ENCODE measurements at regions not wholly inside any gene's neighbourhood (a gene's known extent, or its start where the extent isn't known, plus 50 kb on each side); places are given as distances from the start of the nearest gene placed in this dataset.

DNA sequence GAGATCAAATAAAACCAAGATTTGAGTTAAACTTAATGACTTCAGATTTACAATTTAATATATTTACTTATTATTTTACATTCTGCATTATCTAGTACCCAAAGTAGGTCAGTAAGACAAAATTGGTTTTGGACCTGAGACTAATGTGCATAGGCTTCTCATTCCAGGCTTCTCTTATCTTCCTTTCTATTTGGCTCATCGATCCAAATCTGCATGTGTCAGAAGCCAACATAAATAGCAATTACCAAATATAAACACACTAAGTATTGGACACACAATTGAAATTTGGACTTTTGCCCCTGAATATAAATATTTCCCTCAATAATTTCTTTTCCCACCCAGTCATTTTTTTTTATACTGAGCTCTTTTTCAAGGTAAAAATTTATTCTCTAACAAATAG is 290.6 kb upstream of the ARHGEF26 start:
- no peaks in the 10 kb centered on the region for H3K36me3 ChIP-seq (ENCODE audit: control insufficient read depth in 2 of 2, insufficient read depth in 2 of 2, low read length in 1 of 2)
- H4K20me1 ChIP-seq (ENCODE audit: control insufficient read depth, insufficient read depth), result no peaks in the 10 kb centered on the region
- 0% methylated on average over 1 of the region's 1 CpG for WGBS (ENCODE audit: insufficient coverage, insufficient replicate concordance, low lambda C conversion rate, missing lambda C conversion rate)
- no peaks in the 10 kb centered on the region for H3K79me2 ChIP-seq (ENCODE audit: control insufficient read depth, insufficient read depth, low read length)
- intact Hi-C loops (cut with micrococcal nuclease; ENCODE audit: unreplicated experiment) (no loop called here), in situ Hi-C loops (cut with MboI) (no loop called here)
- no peaks in the 10 kb centered on the region for H3K27me3 ChIP-seq (replicated peaks in 1 of 2; ENCODE audit: control insufficient read depth in 2 of 2, insufficient read depth in 2 of 2, low read length in 1 of 2)
- no peak overlapping the region for H3K9ac ChIP-seq (ENCODE audit: control insufficient read depth, insufficient read depth, low read length)
- H2AFZ ChIP-seq (ENCODE audit: control insufficient read depth, low read depth, low read length), result no peak overlapping the region
- POLR2A ChIA-PET, result no interaction called here
- H3K9me3 ChIP-seq (replicated peaks; ENCODE audit: control insufficient read depth, insufficient read depth, low read length), result no peaks in the 10 kb centered on the region
- H3K4me1 ChIP-seq (ENCODE audit: control insufficient read depth, insufficient read depth, low read length), result no peaks in the 10 kb centered on the region
- RAD21 ChIA-PET (ENCODE audit: unreplicated experiment), result no interaction called here
- FAIRE-seq (no peak), DNase-seq (ENCODE audit: low read depth, low spot score) (no peak), ATAC-seq (no peak)
- no peak overlapping the region for H3K4me3 ChIP-seq
- TF ChIP-seq, protein P1, sequence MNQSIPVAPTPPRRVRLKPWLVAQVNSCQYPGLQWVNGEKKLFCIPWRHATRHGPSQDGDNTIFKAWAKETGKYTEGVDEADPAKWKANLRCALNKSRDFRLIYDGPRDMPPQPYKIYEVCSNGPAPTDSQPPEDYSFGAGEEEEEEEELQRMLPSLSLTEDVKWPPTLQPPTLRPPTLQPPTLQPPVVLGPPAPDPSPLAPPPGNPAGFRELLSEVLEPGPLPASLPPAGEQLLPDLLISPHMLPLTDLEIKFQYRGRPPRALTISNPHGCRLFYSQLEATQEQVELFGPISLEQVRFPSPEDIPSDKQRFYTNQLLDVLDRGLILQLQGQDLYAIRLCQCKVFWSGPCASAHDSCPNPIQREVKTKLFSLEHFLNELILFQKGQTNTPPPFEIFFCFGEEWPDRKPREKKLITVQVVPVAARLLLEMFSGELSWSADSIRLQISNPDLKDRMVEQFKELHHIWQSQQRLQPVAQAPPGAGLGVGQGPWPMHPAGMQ (IDR thresholded peaks at IDR 0.05; ENCODE audit: borderline replicate concordance), result no peak
- TF ChIP-seq SREBF1 (IDR thresholded peaks at IDR 0.05; ENCODE audit: low read length) (no peak), SP1 (IDR thresholded peaks at IDR 0.05; ENCODE audit: low read depth, low read length) (no peak), SIX5 (IDR thresholded peaks at IDR 0.05; ENCODE audit: low read depth, low read length, severe bottlenecking) (no peak), BCL11A (IDR thresholded peaks at IDR 0.05; ENCODE audit: low read depth, low read length) (no peak), FOS (IDR thresholded peaks at IDR 0.05; ENCODE audit: borderline replicate concordance, extremely low read depth, insufficient read length) (no peak), STAT3 (IDR thresholded peaks at IDR 0.05; ENCODE audit: low read depth, low read length) (no peak), WRNIP1 (IDR thresholded peaks at IDR 0.05; ENCODE audit: borderline replicate concordance, low read depth, low read length) (no peak), TCF12 (IDR thresholded peaks at IDR 0.05; ENCODE audit: low read depth, low read length) (no peak), HDGF (IDR thresholded peaks at IDR 0.05) (no peak), RCOR1 (conservative IDR thresholded peaks at IDR 0.05; ENCODE audit: low read depth, low read length) (no peak)
- TF ChIP-seq, protein P2, sequence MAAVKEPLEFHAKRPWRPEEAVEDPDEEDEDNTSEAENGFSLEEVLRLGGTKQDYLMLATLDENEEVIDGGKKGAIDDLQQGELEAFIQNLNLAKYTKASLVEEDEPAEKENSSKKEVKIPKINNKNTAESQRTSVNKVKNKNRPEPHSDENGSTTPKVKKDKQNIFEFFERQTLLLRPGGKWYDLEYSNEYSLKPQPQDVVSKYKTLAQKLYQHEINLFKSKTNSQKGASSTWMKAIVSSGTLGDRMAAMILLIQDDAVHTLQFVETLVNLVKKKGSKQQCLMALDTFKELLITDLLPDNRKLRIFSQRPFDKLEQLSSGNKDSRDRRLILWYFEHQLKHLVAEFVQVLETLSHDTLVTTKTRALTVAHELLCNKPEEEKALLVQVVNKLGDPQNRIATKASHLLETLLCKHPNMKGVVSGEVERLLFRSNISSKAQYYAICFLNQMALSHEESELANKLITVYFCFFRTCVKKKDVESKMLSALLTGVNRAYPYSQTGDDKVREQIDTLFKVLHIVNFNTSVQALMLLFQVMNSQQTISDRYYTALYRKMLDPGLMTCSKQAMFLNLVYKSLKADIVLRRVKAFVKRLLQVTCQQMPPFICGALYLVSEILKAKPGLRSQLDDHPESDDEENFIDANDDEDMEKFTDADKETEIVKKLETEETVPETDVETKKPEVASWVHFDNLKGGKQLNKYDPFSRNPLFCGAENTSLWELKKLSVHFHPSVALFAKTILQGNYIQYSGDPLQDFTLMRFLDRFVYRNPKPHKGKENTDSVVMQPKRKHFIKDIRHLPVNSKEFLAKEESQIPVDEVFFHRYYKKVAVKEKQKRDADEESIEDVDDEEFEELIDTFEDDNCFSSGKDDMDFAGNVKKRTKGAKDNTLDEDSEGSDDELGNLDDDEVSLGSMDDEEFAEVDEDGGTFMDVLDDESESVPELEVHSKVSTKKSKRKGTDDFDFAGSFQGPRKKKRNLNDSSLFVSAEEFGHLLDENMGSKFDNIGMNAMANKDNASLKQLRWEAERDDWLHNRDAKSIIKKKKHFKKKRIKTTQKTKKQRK (IDR thresholded peaks at IDR 0.05; ENCODE audit: low read depth, low read length), result no peak
- TF ChIP-seq, protein P3, sequence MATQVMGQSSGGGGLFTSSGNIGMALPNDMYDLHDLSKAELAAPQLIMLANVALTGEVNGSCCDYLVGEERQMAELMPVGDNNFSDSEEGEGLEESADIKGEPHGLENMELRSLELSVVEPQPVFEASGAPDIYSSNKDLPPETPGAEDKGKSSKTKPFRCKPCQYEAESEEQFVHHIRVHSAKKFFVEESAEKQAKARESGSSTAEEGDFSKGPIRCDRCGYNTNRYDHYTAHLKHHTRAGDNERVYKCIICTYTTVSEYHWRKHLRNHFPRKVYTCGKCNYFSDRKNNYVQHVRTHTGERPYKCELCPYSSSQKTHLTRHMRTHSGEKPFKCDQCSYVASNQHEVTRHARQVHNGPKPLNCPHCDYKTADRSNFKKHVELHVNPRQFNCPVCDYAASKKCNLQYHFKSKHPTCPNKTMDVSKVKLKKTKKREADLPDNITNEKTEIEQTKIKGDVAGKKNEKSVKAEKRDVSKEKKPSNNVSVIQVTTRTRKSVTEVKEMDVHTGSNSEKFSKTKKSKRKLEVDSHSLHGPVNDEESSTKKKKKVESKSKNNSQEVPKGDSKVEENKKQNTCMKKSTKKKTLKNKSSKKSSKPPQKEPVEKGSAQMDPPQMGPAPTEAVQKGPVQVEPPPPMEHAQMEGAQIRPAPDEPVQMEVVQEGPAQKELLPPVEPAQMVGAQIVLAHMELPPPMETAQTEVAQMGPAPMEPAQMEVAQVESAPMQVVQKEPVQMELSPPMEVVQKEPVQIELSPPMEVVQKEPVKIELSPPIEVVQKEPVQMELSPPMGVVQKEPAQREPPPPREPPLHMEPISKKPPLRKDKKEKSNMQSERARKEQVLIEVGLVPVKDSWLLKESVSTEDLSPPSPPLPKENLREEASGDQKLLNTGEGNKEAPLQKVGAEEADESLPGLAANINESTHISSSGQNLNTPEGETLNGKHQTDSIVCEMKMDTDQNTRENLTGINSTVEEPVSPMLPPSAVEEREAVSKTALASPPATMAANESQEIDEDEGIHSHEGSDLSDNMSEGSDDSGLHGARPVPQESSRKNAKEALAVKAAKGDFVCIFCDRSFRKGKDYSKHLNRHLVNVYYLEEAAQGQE (IDR thresholded peaks at IDR 0.05; ENCODE audit: low read depth, low read length), result no peak
- SMC1A ChIA-PET (ENCODE audit: uncharacterized antibody, unreplicated experiment), result no interaction called here
- no peak overlapping the region for H3K4me2 ChIP-seq (ENCODE audit: control insufficient read depth, insufficient read depth)
- H3K27ac ChIP-seq (ENCODE audit: control insufficient read depth, insufficient read depth), result no peak overlapping the region
- BruUV-seq (replicated peaks), result no TSS peak
- CTCF ChIA-PET, result no interaction called here

Measured in GM12878 (cell line).